Coronary artery (tissue), 2 donors: ENCODE measurements at regions not wholly inside any gene's neighbourhood (a gene's known extent, or its start where the extent isn't known, plus 50 kb on each side); places are given as distances from the start of the nearest gene placed in this dataset.

ENCODE experiments used
- DNase-seq: peaks from one replicate; pipeline ENCODE4 v3.0.0-alpha.2; 2017; ENCODE audit warnings: low spot score
- H3K27ac ChIP-seq, 2 donors: fragments of 200-600 bp; sonication (generic); one replicate each; pipeline ENCODE4 v1.5.1; 2016 to 2019
- H3K4me3 ChIP-seq: fragments of 200-600 bp; sonication (generic); 2 replicates; pipeline ENCODE4 v1.5.1; 2016; ENCODE audit warnings: mild to moderate bottlenecking, moderate library complexity
- CTCF ChIP-seq: fragments of 200-600 bp; sonication (generic); IDR thresholded peaks from one replicate; pipeline ENCODE4 v1.5.1; 2019; ENCODE audit warnings: antibody characterized with exemption

- no peak for TF ChIP-seq CTCF
- peak overlapping the region in 1 of 2 donors; percentile 57 for H3K27ac ChIP-seq
These were observed 156.0 kb upstream of the MCTP2 start for GRCh38 chr15:94075349-94075748.

GRCh38 chr15:94070356-94071295 is 160.7 kb upstream of the MCTP2 start:
- Histone ChIP-seq H3K4me3 (no peak overlapping the region), H3K27ac (no peak overlapping the region)
- no peak for TF ChIP-seq CTCF
- DNase-seq = no peak

More at GRCh38 chr15:94075349-94075748, 156.0 kb upstream of the MCTP2 start:
- peak; percentile 77 for DNase-seq
- no peak overlapping the region for H3K4me3 ChIP-seq

- TF ChIP-seq CTCF = no peak
- no peak for DNase-seq
- Histone ChIP-seq H3K27ac (no peak overlapping the region), H3K4me3 (no peak overlapping the region)
These were observed 161.5 kb upstream of the MCTP2 start for GRCh38 chr15:94069844-94070243.

GRCh38 chr15:94066811-94067210 is 164.6 kb upstream of the MCTP2 start:
- Histone ChIP-seq H3K4me3 (no peak overlapping the region), H3K27ac (no peak overlapping the region)
- TF ChIP-seq CTCF = no peak
- DNase-seq = no peak

- no peak overlapping the region for H3K4me3 ChIP-seq
- no peak overlapping the region for H3K27ac ChIP-seq
- no peak for DNase-seq
- TF ChIP-seq CTCF = no peak
These were observed 165.3 kb upstream of the MCTP2 start for GRCh38 chr15:94066046-94066445.

GRCh38 chr15:94064676-94065313 is 166.6 kb upstream of the MCTP2 start:
- no peak for TF ChIP-seq CTCF
- Histone ChIP-seq H3K4me3 (no peak overlapping the region), H3K27ac (no peak overlapping the region)
- DNase-seq = no peak

GRCh38 chr15:94061041-94061440 is 170.3 kb upstream of the MCTP2 start:
- no peak for TF ChIP-seq CTCF
- Histone ChIP-seq H3K27ac (no peak overlapping the region), H3K4me3 (no peak overlapping the region)
- no peak for DNase-seq
